MV-4-11 (cell line): ENCODE measurements at regions not wholly inside any gene's neighbourhood (a gene's known extent, or its start where the extent isn't known, plus 50 kb on each side); places are given as distances from the start of the nearest gene placed in this dataset.

Experiments used
- DNase-seq: peaks from one replicate; lab custom pipeline; 2025; lab: John Stamatoyannopoulos, UW

DNA sequence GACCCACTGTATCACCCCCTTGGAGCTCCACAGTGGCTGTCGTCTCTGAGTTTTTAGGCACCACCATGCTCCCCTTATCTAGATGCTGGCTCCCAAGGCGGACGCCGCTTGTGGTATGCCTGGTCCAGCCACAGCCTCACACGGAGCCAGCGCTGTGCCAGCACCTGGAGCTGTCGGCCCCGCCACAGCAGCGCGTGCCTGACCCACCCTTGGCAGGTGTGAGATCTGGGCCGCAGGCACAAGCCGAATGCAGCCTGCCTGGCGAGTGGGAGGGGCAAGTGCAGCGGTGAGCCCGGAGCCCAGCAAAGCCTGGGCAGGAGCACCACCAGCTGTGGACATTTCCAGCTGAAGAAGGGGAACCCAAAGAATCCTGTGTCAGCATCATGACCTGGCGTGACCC lies 91.9 kb upstream of the BACE2 start:
- no peak for DNase-seq

DNA sequence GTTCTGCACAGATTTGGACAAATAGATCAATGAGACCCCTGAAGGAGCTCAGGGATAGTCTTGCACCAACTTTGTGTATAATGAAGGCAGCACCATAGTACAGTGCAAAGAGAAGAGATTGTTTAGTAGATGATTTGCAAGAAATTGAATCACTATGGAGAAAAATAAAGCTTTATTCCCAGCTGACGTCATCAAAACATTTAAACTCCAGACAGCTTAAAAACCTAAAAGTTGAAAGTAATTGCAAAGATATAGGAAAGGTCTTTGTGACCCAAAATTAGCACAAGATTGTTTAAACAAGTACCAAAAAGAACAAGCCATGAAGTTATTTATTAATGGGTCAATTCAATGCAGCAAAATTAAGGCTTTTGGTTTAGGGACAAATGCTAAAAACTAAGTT lies 88.8 kb upstream of the BACE2 start:
- no peak for DNase-seq

GRCh38 chr21:41080485-41081121 lies 87.4 kb upstream of the BACE2 start:
- DNase-seq = no peak

DNA sequence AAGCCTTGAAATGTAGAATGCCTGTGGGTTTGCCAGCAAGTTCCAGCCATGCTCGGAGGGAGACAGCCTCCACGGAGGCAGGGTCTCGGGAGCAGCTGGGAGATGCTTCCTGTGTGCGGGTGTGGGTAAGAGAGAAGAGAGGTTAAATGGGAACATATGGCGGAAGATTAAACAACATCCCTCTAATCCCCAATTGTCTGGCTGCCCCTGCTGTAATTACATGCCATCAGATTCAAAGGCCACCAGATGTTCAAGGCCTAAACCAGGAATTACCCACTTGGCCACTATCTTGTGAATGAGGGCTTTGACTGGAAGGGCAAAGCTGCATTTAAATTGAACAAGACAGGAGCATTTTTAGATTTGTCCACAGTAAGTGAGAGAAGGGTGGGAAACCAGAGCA lies 81.4 kb upstream of the BACE2 start:
- DNase-seq = no peak

DNA sequence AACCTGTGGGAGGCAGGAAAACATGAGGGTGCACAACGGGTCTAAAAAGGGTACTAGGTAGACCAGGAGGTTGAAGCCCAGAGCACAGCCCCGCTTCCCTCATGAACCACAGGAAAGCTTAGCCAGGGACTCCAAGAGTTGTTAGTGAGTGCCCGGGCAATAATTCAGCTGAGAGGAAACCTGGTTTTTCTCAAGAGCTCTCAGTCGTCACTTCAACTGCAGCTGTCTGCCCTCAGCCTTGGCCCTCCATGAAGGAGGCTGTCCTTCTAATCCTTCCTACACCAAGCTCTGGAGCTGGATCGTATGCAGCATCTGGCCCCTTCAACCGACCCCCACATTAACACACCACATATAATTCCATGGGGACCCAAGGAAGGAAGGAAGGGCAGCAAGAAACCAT lies 77.0 kb upstream of the BACE2 start:
- no peak for DNase-seq

DNA sequence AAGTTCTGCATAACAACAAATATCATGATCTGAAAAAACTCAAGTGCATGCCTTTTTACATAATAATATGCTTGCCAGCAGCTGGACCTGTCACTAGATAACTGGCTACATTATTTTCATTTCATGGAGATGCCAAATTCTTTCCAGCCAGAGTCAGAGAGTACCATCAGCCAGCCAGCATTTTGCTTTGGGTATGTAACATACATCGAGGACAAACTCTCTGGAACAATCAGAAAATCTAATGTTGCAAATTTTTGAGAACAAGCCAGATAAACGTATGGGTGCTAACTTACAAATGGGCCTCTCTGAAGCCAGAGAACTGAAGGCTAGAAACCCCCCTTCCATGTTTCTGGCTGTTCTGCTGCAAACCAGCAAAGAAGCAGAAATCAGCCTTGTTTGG lies 76.3 kb upstream of the BACE2 start:
- no peak for DNase-seq

DNA sequence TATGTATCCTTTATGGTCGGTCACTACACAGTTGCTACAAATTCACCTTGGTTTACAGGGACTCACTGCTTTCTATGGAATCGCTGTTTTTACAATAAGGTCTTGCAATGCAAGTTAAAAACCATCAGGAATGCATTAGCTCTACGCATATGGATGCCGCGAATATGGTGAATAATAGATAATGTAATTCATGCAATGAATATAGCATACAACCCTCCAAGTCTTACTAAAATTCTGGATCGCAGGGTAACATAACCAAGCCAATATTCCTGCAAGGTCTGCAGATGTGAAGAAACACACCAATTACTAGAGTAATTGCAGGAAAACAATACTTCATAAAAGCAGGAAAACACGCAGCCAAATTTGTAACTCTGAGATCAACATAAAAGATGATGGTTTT lies 75.6 kb upstream of the BACE2 start:
- no peak for DNase-seq

GRCh38 chr21:41095983-41096382 lies 72.0 kb upstream of the BACE2 start:
- no peak for DNase-seq

- DNase-seq = no peak
Measured at GRCh38 chr21:41098076-41098475, 69.9 kb upstream of the BACE2 start.

DNA sequence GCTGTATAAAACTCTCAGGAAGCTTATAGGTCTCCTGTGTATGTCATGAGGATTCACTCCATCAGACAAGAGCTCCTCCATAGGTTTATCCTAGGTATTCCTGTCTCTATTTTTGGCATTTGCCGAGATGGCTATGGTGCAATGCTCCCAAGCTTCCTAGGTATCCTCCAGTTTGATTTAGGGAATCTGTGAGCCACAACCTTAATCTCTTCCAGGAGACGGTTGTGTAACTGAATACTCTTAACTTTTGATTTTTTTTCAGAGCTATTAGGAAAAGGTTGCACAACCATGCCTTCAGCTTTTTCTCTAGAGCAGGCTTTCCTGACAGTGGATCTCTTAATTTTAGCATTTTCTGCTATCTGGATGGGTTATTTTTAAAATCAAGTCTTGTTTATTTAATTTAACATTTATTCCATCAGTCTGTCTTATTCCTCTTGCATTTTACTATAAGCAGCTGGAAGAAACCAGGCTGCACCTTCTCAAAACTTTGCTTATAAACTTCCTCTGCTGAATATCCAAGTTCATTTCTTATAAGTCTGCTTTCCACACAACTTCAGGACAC lies 69.4 kb upstream of the BACE2 start:
- no peak for DNase-seq

DNA sequence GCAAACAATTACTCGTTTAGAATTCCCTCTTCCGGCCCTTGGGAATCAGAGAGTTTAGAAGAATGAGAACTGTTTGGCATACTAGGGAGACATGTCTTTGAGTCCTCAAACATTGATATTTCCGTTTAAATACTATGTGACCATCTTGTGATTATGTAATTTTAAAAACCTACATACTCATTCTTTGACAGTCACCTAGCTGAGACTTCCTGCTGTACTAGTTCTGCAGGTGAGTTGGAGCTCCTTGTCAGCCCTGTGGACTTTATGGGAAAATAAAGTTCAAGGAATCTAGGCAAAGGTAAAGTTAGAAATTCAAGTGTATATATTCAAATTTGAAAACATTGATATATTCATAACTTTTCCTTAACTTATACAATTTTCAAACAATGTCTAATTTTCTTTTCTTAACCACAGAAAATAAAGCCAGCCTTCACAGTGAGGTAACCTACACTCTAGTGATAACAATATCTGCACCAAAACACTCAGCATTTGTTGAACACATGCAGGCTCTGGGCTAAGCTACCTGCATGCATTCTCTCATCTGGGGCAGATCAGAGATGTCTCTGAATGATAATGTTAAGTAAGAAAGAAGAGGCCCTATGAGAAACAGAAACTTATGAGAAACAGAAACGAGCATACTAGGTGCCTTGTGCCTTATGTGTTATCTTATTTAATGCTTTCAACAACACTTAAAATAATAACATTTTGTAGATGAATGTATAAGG lies 67.0 kb upstream of the BACE2 start:
- no peak for DNase-seq

DNA sequence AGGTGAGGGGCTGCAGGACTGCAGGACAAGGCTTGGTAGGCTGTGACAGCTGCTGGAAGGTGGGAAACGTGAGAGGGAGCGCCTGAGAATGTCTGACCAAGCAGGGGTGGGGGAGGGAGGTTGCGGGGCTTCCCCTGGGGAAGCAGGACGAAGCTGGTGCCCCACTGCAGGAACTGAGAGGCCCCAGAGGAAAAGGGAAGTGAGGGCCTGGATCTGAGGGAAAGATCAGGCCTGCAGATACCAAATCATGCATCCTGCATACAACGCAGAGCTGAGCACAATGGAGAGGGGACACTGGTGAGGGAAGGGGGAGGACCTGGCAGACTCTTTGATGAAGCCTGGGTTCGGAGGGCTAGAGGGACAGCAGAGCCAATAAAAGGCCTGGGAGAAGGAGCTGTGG lies 65.7 kb upstream of the BACE2 start:
- DNase-seq = peak; percentile 35

DNA sequence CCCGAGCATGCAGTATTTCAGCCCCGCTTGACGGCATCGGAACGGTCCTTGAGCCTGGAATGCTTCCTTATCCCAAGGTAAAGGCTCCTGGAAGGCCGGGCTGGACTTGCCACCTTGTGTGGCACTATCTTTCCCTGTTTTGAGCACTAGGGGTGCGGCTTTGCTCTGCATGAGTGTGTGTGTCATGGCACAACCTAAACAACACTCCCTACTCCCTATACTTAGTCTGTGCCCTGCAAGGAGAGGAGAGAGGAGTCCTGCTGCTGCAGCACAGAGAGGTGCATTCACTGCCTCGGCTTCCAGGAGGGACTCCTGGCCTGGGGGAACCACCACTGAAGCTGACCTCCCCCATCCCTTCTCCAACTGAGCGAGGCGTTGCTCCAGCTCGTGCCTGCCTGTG lies 60.4 kb upstream of the BACE2 start:
- no peak for DNase-seq

DNA sequence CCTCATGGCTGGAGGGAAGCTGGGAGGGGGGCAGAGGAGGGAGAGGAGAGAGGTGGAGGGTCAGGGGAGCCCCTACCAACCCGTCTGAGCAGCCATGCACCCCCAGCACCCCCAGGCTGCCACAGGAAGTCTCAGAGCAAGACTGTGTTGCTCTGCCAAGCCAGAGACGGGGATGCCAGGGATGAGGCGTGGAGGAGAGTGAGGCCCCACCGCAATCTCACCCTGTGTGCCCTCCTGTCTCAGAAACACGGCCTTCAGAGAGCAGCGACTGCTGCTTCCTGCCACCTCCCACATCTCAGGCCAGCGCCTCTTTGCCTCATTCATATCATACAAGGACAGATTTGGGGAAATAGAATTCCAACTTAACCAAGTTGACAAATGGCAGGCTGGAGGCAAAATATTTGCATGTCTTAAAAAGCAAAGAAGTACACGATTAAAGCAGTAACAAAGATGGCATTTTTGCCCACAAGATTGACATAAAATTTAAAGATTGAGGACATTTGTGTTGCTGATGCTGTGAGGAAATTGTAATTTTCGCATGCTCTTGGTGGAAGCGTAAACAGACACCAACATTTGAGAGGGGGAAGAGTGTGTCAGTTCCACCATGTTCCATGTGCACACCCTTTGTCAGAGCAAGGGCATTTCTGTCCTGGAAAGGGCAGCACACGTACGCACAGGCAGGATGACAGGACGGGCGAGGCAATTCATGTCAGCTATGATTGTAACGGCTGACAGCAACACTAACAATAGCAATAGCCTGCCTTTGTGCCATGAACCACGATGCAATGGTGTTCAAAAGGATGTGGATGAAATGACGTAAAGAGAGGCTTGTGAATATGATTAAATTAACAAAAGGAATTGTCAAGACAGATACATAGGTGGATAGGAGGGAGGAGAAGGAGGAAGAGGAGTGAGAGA lies 59.0 kb upstream of the BACE2 start:
- DNase-seq = no peak

- DNase-seq = no peak
Measured at GRCh38 chr21:41110161-41110560, 57.8 kb upstream of the BACE2 start.

DNA sequence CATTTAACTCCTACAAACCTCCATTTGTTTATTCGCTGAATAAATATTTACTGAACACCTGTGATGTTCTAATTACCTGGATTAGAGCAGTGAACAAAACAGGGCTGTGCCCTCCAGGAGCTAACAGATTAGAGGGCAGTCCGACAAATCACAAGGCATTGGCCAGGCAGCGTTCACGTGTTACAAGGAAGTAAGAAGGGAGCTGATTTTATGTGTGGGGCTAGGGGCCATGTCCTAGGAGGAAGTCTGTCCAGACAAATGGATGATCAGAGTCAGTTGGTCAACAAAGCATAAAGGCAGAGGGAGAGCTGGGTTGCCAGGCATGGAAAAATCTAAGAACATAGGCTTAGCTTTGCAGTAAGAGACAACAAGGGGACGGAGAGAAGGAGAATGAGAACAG lies 57.3 kb upstream of the BACE2 start:
- DNase-seq = no peak

DNA sequence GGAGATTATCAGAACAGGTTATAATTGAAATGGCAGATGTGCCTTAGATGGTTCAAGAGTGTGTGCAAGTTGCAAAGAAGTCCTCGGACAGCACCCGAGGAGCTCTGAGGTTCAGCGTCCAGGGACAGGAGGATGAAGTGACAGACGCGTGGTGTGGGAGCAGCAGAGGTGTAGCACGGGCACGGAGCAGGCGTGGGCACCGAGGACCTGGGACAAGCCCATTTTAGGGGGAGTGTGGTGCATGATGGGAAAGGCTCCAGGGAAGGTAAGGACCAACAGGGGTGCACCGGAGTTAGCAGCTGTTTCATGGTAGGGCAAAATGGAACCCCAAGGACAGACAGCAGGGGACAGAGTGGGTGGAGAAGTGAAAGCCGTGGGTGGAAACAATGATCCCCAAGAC lies 56.3 kb upstream of the BACE2 start:
- DNase-seq = no peak

DNA sequence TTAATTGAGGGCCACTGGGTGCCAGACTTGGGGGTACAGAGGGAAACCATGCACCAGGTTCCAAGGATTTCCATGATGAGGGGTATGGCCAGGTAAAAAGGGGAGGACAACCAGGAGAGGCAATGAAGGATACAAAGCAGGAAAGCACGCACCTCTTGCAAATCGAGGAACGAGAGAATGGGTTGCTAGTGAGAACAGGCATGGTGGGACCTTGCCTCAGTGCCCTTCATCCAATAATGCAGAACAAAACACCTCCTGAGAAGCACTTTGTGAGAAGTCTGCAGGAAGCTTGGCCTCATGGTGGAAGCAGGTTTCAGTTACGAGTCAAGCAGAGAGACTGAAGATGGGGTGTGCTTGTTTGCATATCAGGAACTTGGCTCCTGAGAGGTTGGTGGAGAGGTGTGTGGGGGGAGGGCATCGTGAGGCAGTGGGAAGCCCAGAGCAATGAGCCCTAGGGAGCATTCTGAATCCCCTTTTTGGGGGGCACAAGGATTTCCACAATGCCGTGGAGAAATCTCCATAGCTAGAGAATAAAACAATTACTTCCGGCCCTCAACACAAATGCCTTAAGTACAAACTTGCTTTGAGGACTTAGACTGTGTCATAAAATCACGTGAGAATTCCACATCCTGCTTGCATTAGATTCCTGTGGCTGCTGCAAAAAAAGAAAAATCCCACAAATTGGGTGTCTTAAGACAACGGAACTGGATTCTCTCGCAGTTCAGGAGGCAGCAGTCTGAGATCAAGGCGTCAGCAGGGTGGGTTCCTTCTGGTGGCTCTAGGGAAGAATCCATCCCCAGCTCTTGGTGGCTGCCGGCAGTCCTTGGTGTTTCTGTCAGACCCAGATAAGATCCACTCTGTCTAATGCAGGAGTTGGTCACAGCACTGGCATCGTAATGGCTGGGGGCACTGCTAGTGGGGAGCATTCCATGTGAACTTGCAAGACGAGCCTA lies 54.9 kb upstream of the BACE2 start:
- DNase-seq = peak; percentile 98

DNA sequence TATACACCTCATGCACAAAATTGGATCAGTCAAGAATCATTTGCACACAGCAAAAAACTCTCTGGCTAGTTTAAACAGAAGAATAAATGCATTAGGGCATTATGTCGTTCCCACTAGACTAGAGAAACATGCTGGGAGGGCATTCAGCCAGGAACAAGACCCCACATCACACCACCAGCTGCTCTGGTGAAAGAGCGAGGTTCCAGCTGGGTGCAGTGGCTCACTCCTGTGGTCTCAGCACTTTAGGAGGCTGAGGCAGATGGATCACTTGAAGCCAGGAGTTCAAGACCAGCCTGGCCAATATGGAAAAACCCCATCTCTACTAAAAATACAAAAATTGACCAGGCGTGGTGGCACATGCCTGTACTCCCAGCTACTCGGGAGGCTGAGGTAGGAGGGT lies 52.1 kb upstream of the BACE2 start:
- no peak for DNase-seq
